HFF-Myc (cell line): ENCODE measurements at regions not wholly inside any gene's neighbourhood (a gene's known extent, or its start where the extent isn't known, plus 50 kb on each side); places are given as distances from the start of the nearest gene placed in this dataset.

Experiments
- DNase-seq: peaks from one replicate; pipeline ENCODE4 v3.0.0-alpha.2; 2011; ENCODE audit warnings: low read depth; ENCODE audit errors: extremely low read depth
- H3K4me3 ChIP-seq: replicated peaks from 2 replicates; pipeline ENCODE4 v1.5.1; 2011; ENCODE audit warnings: low read depth, mild to moderate bottlenecking, control low read depth, low read length
- CTCF ChIP-seq: IDR thresholded peaks from 2 replicates; pipeline ENCODE4 v1.5.1; 2012; ENCODE audit warnings: mild to moderate bottlenecking, low read depth, low read length, control low read depth; ENCODE audit errors: missing control alignments

- no peak for DNase-seq
- TF ChIP-seq CTCF, result no peak
- H3K4me3 ChIP-seq, result no peak overlapping the region
Observed at GRCh38 chr10:43958071-43958432, 309.4 kb upstream of the ZNF32 start.

- H3K4me3 ChIP-seq, result no peak overlapping the region
- no peak for DNase-seq
- no peak for TF ChIP-seq CTCF
Observed at GRCh38 chr10:43957267-43958070, 308.8 kb upstream of the ZNF32 start.

GRCh38 chr10:43955978-43956377 lies 307.3 kb upstream of the ZNF32 start:
- no peak overlapping the region for H3K4me3 ChIP-seq
- DNase-seq, result no peak
- TF ChIP-seq CTCF, result no peak

GRCh38 chr10:43955002-43955596 lies 306.4 kb upstream of the ZNF32 start:
- DNase-seq, result no peak
- TF ChIP-seq CTCF, result no peak
- no peak overlapping the region for H3K4me3 ChIP-seq

GRCh38 chr10:43953672-43954071 lies 305.0 kb upstream of the ZNF32 start:
- no peak overlapping the region for H3K4me3 ChIP-seq
- no peak for TF ChIP-seq CTCF
- no peak for DNase-seq

GRCh38 chr10:43952760-43953159 lies 304.1 kb upstream of the ZNF32 start:
- no peak for DNase-seq

More at GRCh38 chr10:43952760-43953159, 304.1 kb upstream of the ZNF32 start:
- H3K4me3 ChIP-seq, result no peak overlapping the region
- TF ChIP-seq CTCF, result no peak
